ENCODE measurements at regions not wholly inside any gene's neighbourhood (a gene's known extent, or its start where the extent isn't known, plus 50 kb on each side); places are given as distances from the start of the nearest gene placed in this dataset.

GRCh38 chr1:221478050-221478949 is 263.6 kb downstream of the DUSP10 start:
- TF ChIP-seq CTCF (IDR thresholded peaks at IDR 0.05; ENCODE audit: insufficient read depth, low read length) = peak; percentile 92
- no peak overlapping the region for H3K4me3 ChIP-seq (ENCODE audit: low read depth, low read length)
- peak; percentile 88 for DNase-seq (ENCODE audit: low read depth)

GRCh38 chr1:221487781-221488524 is 253.9 kb downstream of the DUSP10 start:
- DNase-seq (ENCODE audit: low read depth) = peak; percentile 21
- TF ChIP-seq CTCF (IDR thresholded peaks at IDR 0.05; ENCODE audit: insufficient read depth, low read length) = no peak
- no peak overlapping the region for H3K4me3 ChIP-seq (ENCODE audit: low read depth, low read length)

- TF ChIP-seq CTCF (IDR thresholded peaks at IDR 0.05; ENCODE audit: insufficient read depth, low read length) = no peak
- no peak for DNase-seq (ENCODE audit: low read depth)
Measured at GRCh38 chr1:221488550-221488949, 253.3 kb downstream of the DUSP10 start.

GRCh38 chr1:221494670-221495069 is 247.2 kb downstream of the DUSP10 start:
- H3K4me3 ChIP-seq (ENCODE audit: low read depth, low read length) = no peak overlapping the region
- DNase-seq (ENCODE audit: low read depth) = peak; percentile 31
- no peak for TF ChIP-seq CTCF (IDR thresholded peaks at IDR 0.05; ENCODE audit: insufficient read depth, low read length)

More at GRCh38 chr1:221488550-221488949, 253.3 kb downstream of the DUSP10 start:
- no peak overlapping the region for H3K4me3 ChIP-seq (ENCODE audit: low read depth, low read length)

GRCh38 chr1:221497046-221497445 is 244.8 kb downstream of the DUSP10 start:
- DNase-seq (ENCODE audit: low read depth) = peak; percentile 46
- TF ChIP-seq CTCF (IDR thresholded peaks at IDR 0.05; ENCODE audit: insufficient read depth, low read length) = no peak
- H3K4me3 ChIP-seq (ENCODE audit: low read depth, low read length) = no peak overlapping the region

- no peak for TF ChIP-seq CTCF (IDR thresholded peaks at IDR 0.05; ENCODE audit: insufficient read depth, low read length)
- H3K4me3 ChIP-seq (ENCODE audit: low read depth, low read length) = no peak overlapping the region
- no peak for DNase-seq (ENCODE audit: low read depth)
Measured at GRCh38 chr1:221503268-221503667, 238.6 kb downstream of the DUSP10 start.

Measured in fibroblast of the aortic adventitia (primary cell).